Bronchial epithelial cell (primary cell): ENCODE measurements at regions not wholly inside any gene's neighbourhood (a gene's known extent, or its start where the extent isn't known, plus 50 kb on each side); places are given as distances from the start of the nearest gene placed in this dataset.

Experiments used
- DNase-seq: peaks from one replicate; pipeline ENCODE4 v3.0.0-alpha.2; 2010; ENCODE audit warnings: low read depth
- FAIRE-seq: peaks from 2 replicates; lab custom pipeline; 2011; peaks lifted over from hg19 to GRCh38; lab: Jason Lieb, UNC
- H3K27me3 ChIP-seq: 2 replicates; pipeline ENCODE4 v1.5.1; 2011; ENCODE audit warnings: low read length; ENCODE audit not compliant: control insufficient read depth, insufficient read depth
- H3K36me3 ChIP-seq: 2 replicates; pipeline ENCODE4 v1.5.1; 2011; ENCODE audit warnings: low read length; ENCODE audit not compliant: control insufficient read depth, insufficient read depth
- H3K4me3 ChIP-seq: 2 replicates; pipeline ENCODE4 v1.5.1; 2011; ENCODE audit warnings: mild to moderate bottlenecking, low read depth, low read length, control low read depth
- TF ChIP-seq, protein P1 (sequence below): IDR thresholded peaks from 2 replicates; pipeline ENCODE4 v1.5.1; 2011; ENCODE audit warnings: mild to moderate bottlenecking, moderate library complexity, low read length, control low read depth, inconsistent platforms; ENCODE audit not compliant: insufficient read depth, severe bottlenecking

DNA sequence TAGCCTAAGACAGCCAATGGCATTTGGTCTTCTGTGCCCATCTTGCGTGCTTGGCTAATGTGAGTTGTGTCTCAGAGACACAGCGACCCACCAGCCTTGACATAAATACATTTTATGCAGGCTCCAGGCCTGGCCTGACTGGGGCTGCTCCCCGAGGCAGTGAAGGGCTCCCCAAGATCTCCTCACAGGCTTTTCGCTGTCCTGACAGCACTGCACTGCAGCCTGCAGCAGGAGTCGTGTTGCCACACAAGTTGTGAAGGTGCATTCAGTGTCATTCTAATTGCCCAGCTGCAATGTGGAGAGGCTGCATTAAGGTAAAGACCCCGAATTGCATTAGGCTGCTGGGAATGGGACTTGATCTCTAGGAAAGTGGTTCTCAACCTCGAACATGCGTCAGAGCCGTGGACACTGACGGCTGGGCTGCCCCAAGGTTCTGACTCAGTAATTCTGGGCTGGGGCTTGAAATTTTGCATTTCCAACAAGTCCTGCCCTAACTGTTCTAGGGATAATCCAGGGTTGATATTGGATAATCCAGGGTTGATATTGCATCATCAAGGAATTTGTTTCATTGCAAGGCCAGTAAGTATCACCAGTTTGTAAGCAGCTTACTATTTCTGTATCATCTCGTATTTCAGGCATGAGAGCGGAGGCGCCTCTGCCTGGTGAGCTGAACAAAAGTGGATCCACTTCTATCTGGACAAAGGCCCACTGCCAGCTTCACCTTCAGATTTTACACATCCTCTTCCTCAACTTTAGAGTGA is 108.7 kb upstream of the INSIG1 start:
- Histone ChIP-seq H3K36me3 (no peaks in the 10 kb centered on the region), H3K27me3 (peaks cover 2% of the 10 kb centered on the region), H3K4me3 (no peak overlapping the region)
- FAIRE-seq (no peak), DNase-seq (peak; percentile 37)
- TF ChIP-seq, protein P1, sequence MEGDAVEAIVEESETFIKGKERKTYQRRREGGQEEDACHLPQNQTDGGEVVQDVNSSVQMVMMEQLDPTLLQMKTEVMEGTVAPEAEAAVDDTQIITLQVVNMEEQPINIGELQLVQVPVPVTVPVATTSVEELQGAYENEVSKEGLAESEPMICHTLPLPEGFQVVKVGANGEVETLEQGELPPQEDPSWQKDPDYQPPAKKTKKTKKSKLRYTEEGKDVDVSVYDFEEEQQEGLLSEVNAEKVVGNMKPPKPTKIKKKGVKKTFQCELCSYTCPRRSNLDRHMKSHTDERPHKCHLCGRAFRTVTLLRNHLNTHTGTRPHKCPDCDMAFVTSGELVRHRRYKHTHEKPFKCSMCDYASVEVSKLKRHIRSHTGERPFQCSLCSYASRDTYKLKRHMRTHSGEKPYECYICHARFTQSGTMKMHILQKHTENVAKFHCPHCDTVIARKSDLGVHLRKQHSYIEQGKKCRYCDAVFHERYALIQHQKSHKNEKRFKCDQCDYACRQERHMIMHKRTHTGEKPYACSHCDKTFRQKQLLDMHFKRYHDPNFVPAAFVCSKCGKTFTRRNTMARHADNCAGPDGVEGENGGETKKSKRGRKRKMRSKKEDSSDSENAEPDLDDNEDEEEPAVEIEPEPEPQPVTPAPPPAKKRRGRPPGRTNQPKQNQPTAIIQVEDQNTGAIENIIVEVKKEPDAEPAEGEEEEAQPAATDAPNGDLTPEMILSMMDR, result no peak

DNA sequence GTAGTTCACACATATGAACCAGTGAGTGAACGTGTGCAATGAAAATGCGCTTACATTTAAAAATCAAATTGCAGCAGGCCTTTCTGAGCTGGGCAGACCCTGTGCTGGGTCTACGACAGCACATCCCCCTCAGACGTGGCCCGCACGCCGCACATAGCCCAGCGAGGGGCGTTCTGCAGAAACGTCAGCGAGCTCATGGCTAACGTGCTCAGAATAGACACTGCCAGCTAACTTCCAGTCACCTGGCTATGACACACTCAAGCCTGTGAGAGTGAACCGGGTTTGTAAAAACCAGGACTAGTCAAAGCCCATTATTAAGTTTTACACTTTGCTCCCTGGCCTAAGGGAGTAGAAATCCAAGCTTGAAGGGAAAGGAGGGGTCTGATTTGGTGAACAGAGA is 108.1 kb upstream of the INSIG1 start:
- DNase-seq (no peak), FAIRE-seq (no peak)
- Histone ChIP-seq H3K4me3 (no peak overlapping the region), H3K36me3 (no peaks in the 10 kb centered on the region), H3K27me3 (peaks cover 2% of the 10 kb centered on the region)
- TF ChIP-seq, protein P1, result no peak

DNA sequence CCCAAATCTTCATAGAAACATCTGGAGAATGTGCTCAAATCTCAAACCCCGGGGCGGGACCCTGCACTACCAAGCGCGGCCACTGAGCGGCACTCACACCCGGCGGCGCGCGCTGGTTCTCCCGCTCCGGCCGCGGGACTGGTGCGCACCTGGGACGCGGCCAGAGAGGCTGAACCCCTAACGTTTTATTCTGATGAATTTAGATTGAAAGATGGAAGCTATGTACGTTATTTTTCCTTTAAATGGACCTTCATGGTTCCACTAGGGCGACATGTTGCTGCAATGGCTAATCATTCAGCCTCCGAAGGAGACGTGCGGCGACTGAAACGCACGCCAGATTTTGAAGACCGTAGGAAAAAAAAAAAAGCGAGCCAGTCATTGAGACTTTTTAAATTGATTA is 107.0 kb upstream of the INSIG1 start:
- no peak for DNase-seq
- H3K27me3 ChIP-seq, result peaks cover 2% of the 10 kb centered on the region
- H3K4me3 ChIP-seq, result no peak overlapping the region
- TF ChIP-seq, protein P1, result peak; percentile 88
- no peak for FAIRE-seq
- no peaks in the 10 kb centered on the region for H3K36me3 ChIP-seq

DNA sequence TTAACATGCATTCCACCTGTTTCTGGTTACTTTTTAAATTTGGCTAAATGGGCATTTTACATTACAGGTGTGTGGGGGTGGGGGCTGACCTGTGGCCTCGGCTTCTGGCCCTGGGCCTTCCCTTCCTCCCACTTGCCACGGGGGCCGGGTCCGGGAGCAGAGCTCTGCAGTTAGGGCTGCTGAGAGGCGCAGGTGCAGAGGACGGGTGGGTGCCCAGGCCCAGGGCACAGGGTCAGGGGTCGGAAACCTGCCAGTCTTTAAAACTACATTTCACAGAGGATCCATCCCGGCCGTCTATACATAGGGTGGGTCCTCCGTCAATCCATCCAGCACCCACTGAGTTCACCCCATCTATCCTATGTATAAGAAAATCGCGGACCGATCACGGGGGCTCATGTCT is 106.5 kb upstream of the INSIG1 start:
- Histone ChIP-seq H3K4me3 (no peak overlapping the region), H3K27me3 (peaks cover 2% of the 10 kb centered on the region), H3K36me3 (no peaks in the 10 kb centered on the region)
- no peak for FAIRE-seq
- TF ChIP-seq, protein P1, result no peak
- DNase-seq, result no peak

- DNase-seq, result no peak
- Histone ChIP-seq H3K27me3 (peaks cover 2% of the 10 kb centered on the region), H3K4me3 (no peak overlapping the region), H3K36me3 (no peaks in the 10 kb centered on the region)
- no peak for FAIRE-seq
- TF ChIP-seq, protein P1, result no peak
Observed at GRCh38 chr7:155191901-155192478, 105.7 kb upstream of the INSIG1 start.
